Fibroblast of the conjunctiva (primary cell): ENCODE measurements at regions not wholly inside any gene's neighbourhood (a gene's known extent, or its start where the extent isn't known, plus 50 kb on each side); places are given as distances from the start of the nearest gene placed in this dataset.
"Not testable (repeated sequence)": the region's sequence is repeated elsewhere in the genome, so short reads cannot be mapped to it uniquely, and the experiment has no call there.

Experiments
- DNase-seq: peaks from one replicate; pipeline ENCODE4 v3.0.0-alpha.2; 2010; ENCODE audit warnings: low read depth

DNA sequence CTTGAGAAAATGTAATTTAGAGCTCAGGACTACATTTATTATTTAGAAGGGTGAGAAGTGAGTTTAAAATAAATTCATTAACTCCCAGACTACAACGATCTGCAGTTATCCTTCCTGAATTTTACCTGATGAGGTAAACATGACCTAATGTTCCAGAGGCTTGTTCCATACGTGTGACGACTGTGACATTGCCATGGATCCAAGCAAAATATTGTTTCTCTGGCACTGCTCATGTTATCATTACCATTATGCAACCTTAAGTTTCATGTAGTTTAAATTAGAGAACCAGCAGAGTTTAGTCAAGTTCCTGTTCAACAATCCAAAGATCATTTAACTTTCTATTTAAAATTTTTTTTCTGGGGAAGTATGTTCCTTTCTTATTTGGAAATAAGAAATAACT is 279.6 kb downstream of the KLF5 start:
- DNase-seq = peak; percentile 17

DNA sequence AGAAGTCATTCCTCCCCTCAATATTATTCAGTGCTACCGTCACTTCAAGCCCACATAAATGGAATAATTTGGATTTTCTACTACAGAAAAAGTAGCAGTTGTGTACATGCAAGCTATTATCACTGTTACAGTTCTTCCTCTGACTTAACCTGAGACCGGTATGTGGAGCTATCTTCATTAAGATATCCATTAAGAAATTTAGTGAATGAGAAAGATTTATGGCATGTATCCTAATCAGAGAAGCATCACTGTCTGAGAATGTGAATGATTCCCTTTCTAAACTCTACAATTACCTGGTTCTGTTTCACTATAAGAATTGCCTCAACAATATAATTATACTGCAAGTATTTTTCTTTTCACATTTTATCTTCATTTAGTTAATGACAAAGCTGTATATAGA is 278.7 kb downstream of the KLF5 start:
- DNase-seq = no peak

DNA sequence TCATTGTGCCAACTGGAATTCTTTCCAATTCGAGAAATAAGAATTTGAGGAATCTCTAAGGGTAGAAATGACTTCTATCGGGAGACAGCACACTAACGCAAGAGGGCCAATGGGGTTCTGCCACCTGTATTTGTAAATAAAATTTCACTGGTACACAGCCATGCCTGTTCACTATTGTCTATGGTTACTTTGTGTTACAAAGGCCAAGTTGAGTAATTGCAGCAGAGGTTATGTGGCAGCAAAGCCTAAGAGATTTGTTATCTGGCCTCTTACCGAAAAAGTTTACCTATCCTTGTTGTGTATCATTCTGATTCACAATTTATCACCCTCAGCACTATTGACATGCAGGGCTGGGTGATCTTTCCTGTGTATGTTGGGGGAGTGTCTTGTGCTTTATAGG is 278.0 kb downstream of the KLF5 start:
- no peak for DNase-seq

DNA sequence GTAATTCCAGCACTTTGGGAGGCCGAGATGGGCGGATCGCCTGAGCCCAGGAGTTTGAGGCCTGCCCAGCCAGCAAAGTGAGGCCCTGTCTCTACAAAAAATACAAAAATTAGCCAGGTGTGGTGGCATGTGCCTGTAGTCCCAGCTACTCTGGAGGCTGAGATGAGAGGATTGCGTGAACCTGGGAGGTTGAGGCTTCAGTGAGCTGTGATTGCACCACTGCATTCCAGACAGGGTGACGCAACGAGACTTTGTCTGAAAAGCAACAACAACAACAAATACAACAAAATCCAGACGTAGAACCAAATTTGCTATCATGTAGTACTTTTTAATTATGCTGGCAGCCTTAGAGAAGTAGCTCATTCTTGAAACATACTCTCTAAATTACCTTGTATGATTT is 277.1 kb downstream of the KLF5 start:
- no peak for DNase-seq

DNA sequence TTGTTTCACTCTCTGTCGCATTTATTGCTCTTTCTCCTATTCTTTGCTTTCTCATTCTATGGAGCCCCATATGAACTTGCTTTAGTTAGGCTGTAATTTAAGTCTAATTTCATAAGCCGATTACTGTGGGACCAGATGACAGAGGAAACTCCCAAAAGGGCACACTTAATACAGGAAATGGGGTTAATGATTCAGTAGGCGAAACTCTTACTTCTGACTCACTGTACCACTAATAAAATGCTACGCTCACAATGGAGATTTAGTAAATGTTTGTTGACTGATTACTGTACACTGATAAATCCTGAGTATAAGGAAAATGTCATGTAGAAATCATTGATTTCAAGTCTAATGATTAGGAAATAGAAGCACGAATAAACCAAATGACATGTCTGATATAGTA is 276.4 kb downstream of the KLF5 start:
- DNase-seq = peak; percentile 14

DNA sequence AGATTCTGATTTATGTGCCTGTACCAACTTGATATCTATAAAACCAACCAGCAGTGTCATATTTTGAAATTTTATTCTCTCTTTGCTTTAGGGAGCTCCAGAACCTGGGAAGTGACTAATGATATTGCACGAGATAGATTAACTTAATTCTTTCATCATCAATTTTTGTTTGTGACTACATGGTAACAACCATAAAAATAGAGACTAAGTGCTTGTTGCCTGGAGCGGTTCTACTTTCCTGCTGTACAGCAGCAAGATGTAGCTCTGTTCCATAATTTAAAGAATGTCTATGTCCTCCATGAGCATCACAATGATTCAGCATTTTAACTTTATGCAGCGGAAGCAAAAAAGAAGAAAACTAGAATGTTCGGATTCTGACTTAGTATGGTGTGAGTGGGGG is 275.6 kb downstream of the KLF5 start:
- DNase-seq = no peak

DNA sequence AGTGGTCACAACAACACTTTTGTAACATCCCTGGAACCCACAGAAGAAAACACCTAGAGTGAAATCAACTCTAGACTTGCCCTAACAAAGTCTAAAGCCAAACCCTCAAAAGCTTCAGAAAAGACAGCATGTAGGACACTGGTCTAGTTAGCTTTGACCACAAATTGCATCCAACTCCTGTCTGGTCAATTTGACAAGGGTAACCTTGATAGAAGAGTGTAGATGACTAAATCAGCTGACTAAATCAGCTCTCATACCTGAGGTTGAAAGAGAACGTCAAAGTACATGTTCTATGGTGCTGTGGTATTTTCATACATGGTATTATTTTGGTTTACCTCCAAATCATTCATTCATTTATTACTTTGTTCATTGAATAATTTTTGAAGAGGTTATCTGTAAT is 272.8 kb downstream of the KLF5 start:
- DNase-seq = no peak

DNA sequence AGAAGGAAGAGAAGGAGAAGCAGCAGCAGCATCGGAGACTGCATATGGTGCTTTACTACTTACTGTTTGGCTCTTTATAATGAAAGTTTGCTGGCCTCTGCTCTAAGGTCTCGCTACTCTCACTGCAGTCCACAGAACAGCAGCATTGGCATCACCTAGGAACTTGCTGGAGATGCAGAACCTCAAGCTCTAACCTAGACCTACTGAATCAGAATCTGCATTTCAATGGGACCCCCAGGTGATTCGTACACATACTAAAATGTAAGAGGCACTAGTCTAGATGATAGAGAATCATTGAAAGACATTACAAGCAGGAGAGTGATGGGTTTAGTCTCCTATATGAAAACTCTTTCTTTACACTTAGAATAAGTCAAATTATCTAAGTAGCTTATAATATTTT is 270.6 kb downstream of the KLF5 start:
- no peak for DNase-seq

DNA sequence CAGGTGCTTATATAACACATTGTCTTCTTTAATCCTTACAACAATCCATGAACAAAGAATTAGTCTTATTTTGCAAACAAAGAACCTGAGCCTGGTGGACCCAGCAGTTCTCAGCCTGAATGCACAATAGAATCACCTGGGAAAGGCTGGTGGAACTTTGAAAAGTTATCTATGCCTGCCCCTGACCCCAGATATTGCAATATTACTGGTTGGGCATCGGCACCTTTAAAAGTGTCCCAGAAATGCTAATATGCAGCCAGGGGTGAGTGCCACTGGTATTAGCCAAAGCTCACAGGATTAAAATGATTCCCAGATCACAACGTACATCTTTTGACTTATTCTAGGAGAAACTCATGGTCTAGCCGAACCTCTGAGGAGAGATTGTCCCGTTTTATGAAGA is 268.8 kb downstream of the KLF5 start:
- DNase-seq = no peak

DNA sequence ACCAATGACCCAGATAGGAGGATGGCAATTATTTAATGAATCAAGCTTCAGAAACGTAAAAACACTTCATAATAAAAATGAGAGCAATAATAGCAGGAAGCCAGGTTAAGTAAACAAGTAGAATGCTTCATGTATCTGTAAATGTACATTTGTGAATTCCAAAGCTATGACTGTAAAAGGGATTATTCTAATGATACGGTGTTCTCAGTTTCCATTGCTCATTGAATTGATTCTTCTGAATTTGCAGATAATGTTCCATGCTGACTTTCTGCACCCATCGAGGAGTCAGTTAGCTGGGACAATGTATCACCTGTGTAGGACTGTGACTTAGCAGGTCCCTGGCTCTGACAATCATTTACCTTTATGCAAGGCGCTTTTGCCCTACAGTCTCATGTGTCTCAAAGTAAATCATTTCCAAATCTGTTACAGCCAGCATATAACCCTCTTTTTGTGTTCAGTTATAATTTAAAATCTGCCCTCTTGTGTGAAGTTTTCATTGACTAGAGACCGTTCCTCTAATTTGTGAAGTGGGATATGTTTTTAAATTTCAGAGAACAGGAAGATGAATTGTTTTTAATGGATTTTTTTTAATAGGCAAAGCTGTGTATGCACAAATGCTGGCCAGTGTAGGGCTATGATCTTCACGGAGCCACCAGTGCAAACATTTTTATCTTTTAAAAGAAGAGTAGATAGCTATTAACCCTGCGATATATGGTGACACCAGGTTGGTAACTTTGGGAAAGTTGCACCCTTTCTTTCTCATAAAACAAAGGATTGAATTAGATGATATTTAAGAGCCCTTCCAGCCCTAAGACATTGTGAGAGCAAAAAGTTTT is 267.1 kb downstream of the KLF5 start:
- no peak for DNase-seq

DNA sequence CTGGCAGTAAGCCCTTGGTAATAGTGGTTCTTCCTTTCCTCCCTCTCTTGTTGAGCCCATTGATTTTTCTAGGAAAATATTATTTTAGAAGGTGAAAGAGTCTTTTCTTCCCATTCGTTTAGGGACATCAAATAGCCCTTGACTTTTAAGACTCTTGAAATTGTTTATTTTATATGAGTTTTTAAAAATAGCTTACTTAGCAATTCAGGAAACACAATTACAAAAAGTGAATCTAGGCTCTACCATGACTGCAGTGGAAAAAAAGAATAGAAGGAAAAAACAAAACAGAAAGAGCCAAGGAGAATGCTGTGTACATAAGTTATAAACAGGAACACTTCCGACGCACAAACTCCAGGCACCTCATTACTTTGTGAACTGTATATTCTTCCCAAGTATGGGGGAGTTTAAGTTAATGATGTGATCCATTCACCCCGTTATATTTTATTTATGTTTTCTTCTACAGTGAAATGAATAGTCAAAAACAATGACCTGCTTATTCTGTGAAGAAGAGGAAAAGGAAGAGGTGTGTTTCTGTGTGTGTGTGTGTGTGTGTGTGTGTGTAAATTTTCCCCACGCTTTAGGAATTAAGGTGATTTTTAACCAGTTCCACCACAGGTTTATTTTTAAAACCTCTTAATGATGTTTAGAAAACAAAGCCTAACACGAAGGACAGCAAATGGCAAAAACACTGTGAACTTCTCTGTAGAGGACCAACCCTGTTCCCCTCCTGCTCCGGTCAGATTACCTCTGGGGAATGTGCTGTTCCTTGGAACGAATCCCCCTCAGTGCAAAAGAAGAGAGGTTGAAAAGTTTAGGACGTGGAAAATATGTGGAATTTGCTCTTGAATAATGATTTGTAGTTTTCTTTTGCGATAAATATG is 266.3 kb downstream of the KLF5 start:
- DNase-seq = no peak

DNA sequence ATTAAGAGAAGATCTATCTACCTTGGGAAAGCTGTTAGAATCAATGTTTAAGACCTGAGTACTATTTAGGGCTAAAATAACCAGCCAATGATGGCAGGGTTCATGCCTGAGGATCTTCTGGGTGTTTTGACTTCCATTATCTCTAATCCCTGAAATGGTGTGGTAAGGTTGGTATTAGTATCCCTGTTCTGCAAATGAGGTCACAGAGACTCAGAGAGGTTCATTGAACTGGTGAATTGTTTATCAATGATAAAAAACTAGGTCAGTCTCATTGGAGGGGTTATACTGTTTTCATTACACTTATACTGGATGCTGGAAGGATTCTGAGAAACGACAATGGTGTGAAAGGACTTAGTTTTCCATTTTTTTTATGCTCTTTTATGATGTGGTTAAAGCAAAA is 264.8 kb downstream of the KLF5 start:
- DNase-seq = no peak

DNA sequence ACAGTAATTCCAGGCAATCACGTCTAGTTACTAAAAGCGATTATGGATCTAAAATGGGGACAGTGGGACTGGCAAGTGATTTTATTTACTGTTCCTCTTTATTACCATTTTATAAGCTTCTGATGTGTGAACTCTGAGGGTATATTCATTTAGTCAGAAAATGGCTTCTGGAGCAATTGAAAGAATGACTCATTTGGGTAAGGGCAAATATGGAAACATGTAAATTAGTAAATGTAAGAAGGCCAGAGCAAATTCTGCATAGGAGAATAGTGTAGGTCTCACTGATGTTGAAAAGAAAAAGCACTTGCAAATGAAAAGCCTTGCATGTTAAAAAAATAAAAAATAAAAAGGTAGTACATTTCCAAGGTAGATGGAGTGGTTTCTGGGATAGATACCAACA is 262.2 kb downstream of the KLF5 start:
- no peak for DNase-seq

DNA sequence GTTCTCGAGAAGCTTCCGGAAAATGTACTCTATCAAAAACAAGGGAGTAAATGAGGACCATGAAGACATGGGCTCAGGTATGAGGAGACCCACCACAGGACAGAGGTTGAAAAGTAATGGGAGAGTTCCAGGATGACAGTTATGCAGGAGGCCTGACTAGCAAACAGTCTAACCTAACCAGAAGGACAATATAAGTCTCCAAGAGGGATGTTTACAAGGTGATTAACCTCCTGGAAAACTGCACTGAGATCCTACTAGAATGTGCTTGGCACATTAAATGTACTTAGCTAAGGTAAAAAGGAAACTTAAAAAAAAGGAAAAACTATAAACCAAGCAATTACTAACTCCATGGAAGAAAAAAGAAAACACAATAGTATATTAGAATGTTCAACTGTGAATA is 258.3 kb downstream of the KLF5 start:
- no peak for DNase-seq

DNA sequence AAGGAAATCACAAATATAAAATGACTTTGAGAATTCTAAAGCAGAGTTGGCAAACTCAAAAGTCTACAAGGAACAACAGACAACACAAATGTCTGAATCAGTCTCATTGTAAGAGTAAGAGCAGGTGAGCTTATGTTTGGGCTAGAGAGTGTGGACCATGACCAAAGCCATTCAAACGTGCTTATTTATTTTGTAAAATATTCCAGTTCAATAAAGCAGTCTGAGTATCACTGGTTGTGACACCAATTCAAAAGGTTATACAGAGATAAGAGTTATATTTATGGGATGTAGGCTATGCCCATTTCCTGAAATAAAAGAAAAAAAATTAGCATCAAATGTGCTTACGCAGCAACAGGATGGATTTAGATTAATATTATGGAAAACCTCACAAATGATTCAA is 251.6 kb downstream of the KLF5 start:
- no peak for DNase-seq

DNA sequence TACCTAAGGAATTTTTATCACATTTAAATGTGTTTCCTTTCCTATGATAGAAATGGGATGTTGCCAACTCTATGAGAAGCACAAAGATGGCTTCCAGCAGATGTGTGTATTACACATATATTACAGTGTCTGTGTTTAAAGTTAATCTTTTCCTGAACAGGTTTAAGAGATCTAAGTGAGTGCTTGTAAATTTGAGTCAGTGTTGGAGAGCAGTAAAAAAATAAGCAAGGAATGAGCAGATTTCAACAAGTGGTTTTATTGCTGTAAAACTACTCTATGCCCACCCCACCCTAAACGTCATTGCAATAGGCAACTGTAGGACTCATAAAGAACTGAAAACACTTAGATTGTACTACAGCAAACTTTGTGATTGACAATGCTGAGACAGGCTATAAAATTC is 248.7 kb downstream of the KLF5 start:
- DNase-seq = no peak

DNA sequence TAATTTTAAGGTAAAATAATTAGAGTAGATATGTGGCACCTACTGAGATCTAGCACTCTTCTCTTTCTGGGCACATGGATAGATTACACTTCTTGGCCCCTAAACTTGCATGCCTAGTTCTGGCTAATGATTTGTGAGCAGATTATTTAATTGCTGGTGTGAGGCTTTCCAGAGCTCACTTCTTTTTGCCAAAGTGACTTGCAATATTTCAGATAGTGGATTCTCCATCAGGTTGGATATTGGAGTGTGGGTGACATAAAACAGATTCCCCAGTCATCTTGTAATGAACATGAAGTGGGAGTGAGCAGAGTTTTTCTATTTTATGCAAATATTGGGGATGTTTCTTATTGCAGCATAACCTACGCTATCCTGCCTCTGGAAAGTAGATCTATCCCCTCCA is 247.9 kb downstream of the KLF5 start:
- DNase-seq = no peak

DNA sequence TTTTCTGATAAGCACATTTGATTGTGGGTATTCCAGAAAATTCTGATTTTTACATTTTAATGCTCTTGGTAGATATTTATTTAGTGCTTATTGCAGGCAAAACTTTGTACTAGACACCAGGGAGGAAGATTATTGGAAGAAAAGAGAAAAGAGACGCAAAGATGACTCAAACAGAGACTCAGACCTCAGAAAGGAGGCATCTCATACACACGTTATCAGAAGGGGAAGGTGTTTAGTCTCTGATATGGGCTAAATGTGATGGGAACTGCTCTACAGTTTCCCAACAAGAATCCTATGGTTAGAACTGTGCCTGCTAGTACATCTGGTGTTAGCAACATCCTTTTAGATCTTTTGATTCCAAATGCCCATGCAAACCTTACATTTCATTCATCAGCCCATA is 245.6 kb downstream of the KLF5 start:
- no peak for DNase-seq

DNA sequence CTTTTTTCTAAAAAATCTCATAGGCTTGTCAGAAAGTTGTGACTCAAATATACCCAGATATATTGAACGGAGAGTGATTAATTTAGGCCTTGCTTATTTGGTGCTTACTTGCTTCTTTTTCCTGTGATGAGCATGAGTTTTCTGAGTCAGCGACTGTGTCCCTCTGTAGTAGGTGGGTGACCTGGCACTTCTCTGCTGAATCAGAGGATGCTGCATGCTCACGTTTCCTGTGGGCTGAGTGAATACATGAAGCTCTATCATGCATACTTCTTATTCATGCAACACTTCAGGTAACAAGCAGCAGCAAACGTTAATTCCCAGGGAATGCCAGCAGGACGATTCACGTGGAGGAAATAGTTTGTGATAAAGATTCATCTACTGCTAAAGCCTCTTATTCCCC is 245.0 kb downstream of the KLF5 start:
- no peak for DNase-seq

DNA sequence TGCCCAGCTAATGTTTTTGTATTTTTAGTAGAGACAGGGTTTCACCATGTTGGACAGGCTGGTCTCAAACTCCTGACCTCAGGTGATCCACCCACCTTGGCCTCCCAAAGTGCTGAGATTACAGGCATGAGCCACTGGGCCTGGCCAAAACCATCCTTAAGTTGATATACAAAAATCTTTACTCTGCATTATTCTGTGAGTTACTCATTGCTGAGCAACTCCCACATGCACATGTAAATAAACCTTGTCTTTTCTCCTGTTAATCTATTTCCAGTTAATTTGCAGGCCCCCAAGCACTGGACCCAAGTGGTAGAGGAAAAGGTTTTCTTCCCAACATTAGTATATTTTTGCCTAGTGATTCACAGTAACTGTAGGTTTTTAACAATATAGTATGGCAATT is 242.8 kb downstream of the KLF5 start:
- DNase-seq = not testable (repeated sequence)

DNA sequence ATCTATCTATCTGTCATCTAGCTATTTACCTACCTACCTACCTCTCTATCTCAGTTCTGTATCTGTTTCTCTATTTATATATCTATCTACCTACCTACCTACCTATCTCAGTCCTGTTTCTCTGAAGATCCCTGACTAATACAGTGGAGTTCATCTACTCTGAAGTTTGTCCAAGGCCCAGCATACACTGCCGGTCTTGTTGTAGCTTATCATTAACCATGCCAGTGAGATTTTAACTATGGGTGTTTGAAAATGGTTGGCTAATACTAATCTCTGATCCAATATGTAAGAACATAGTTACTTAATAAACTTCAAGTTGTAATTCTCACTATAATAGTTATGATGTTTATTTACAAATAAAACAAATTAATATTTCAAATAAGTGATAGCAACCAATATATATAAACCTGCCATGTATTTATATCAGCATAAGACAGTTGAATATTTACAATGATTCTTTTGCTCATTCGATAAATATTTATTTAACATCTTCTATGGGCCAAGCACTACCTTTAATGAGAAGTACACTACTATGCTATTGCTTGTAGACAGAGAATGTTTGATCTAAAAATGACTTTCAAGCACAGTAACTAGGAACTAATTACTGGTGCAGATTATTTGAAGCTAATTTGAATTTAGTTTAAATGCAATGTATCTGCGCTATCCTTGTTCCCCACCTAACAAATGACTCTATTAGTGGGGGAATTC is 242.1 kb downstream of the KLF5 start:
- no peak for DNase-seq

DNA sequence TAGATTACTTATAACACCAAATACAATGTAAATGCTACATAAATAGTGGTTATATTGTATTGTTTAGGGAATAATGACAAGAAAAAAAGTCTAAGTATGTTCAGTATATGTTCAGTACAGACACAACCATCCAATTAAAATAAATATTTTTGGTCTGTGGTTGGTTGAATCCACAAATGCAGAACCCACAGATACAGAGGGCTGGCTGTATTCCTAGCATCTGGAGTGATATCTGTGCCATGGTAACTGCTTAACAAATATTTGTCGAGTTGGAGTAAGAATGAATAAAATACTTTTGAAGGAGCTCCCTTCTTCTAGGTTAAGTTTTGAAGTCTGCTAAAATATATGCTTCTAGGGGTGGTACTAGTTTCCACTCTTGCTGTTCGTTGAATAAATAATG is 241.0 kb downstream of the KLF5 start:
- no peak for DNase-seq
